Aorta (tissue), 5 donors: ENCODE measurements at regions not wholly inside any gene's neighbourhood (a gene's known extent, or its start where the extent isn't known, plus 50 kb on each side); places are given as distances from the start of the nearest gene placed in this dataset.
A peak's percentile ranks its signal among the peaks of the same experiment; 100 is the strongest.
"Not testable (repeated sequence)": the region's sequence is repeated elsewhere in the genome, so short reads cannot be mapped to it uniquely, and the experiment has no call there.

Experiments
- ATAC-seq: fragments of 200-7000 bp; cut with Tn5 transposase; one replicate; pipeline ENCODE4 v1.9.1; 2022; ENCODE audit warnings: moderate library complexity; ENCODE audit not compliant: low FRiP score
- DNase-seq, 2 donors: peaks; one replicate each; pipeline ENCODE4 v3.0.0-alpha.2; 2020
- H3K27ac ChIP-seq, 2 donors: one replicate each; pipeline ENCODE4 v1.5.1; 2013; ENCODE audit warnings: low read length in 2 of 2, mild to moderate bottlenecking in 2 of 2, moderate library complexity in 2 of 2, control low read depth in 1 of 2, inconsistent platforms in 1 of 2, low read depth in 1 of 2
- H3K27me3 ChIP-seq, 2 donors: one replicate each; pipeline ENCODE4 v1.6.1; 2013; ENCODE audit warnings: control low read depth in 1 of 2, low read length in 1 of 2, mild to moderate bottlenecking in 1 of 2, moderate library complexity in 1 of 2; ENCODE audit not compliant: insufficient read depth in 2 of 2, control insufficient read depth in 1 of 2
- H3K36me3 ChIP-seq, 2 donors: one replicate each; pipeline ENCODE4 v1.6.1; 2013; ENCODE audit warnings: control low read depth in 1 of 2, low read length in 1 of 2, mild to moderate bottlenecking in 1 of 2; ENCODE audit not compliant: insufficient read depth in 2 of 2, control insufficient read depth in 1 of 2
- H3K4me1 ChIP-seq, 2 donors: one replicate each; pipeline ENCODE4 v1.6.1; 2013; ENCODE audit warnings: low read length in 2 of 2, control low read depth in 1 of 2, mild to moderate bottlenecking in 1 of 2, moderate library complexity in 1 of 2; ENCODE audit not compliant: insufficient read depth in 2 of 2, control insufficient read depth in 1 of 2
- H3K4me3 ChIP-seq, 2 donors: one replicate each; pipeline ENCODE4 v1.5.1; 2013; ENCODE audit warnings: low read length in 2 of 2, control low read depth in 1 of 2, mild to moderate bottlenecking in 1 of 2
- H3K9me3 ChIP-seq: one replicate; pipeline ENCODE4 v1.6.1; 2013; ENCODE audit warnings: mild to moderate bottlenecking, low read length; ENCODE audit not compliant: control insufficient read depth
- WGBS, 2 donors: extraction: QIAGEN DNeasy Blood & Tissue Kit; methylation state at CpG; one replicate each; pipeline ENCODE4 v1.1.7; 2013; 5-methylcytosine and 5-hydroxymethylcytosine counted together
- intact Hi-C, 2 donors: fragments of 100-400 bp; cut with DNase I; formaldehyde crosslinking; loops; one replicate each; pipeline versions ENCODE4 v1.14.2 to v1.15.0; 2022
- donor health status: healthy with polysubstance abuse.
- donor health status: Bipolar disorder and iron deficiency.
- donor health status: DM: no; HTN: no; CAD: no.
- donor health status: DM: no; HTN: no; CAD: no.
- donor health status: DM: yes; HTN: yes; CAD: no.

- ATAC-seq (no peak), DNase-seq (no peak)
- Histone ChIP-seq H3K4me3 (peak overlapping the region; percentile 67 to 93), H3K4me1 (no peaks in the 10 kb centered on the region), H3K27me3 (no peaks in the 10 kb centered on the region), H3K36me3 (no peaks in the 10 kb centered on the region), H3K9me3 (no peaks in the 10 kb centered on the region), H3K27ac (peak overlapping the region in 1 of 2 donors; percentile 91)
- WGBS, 2 donors = 49% methylated on average over 13 of the region's 13 CpGs
- intact Hi-C loops = loop anchor here in 1 of 2 donors (5.0 kb wide), 2 partner anchors 72 to 122 kb away; partner anchors contain the start of gene GOSR1
These were observed 122.3 kb downstream of the GOSR1 start for GRCh38 chr17:30599428-30600059.

GRCh38 chr17:30597776-30598288, 120.6 kb downstream of the GOSR1 start:
- no peak for DNase-seq
- 85 to 86% methylated on average over 4 of the region's 4 CpGs for WGBS, 2 donors
- intact Hi-C loops = no loop called here
- no peaks in the 10 kb centered on the region for H3K9me3 ChIP-seq
- ATAC-seq = no peak
- no peak overlapping the region for H3K4me3 ChIP-seq
- no peaks in the 10 kb centered on the region for H3K27me3 ChIP-seq
- no peak overlapping the region for H3K27ac ChIP-seq
- H3K4me1 ChIP-seq = no peaks in the 10 kb centered on the region
- H3K36me3 ChIP-seq = no peaks in the 10 kb centered on the region

DNA sequence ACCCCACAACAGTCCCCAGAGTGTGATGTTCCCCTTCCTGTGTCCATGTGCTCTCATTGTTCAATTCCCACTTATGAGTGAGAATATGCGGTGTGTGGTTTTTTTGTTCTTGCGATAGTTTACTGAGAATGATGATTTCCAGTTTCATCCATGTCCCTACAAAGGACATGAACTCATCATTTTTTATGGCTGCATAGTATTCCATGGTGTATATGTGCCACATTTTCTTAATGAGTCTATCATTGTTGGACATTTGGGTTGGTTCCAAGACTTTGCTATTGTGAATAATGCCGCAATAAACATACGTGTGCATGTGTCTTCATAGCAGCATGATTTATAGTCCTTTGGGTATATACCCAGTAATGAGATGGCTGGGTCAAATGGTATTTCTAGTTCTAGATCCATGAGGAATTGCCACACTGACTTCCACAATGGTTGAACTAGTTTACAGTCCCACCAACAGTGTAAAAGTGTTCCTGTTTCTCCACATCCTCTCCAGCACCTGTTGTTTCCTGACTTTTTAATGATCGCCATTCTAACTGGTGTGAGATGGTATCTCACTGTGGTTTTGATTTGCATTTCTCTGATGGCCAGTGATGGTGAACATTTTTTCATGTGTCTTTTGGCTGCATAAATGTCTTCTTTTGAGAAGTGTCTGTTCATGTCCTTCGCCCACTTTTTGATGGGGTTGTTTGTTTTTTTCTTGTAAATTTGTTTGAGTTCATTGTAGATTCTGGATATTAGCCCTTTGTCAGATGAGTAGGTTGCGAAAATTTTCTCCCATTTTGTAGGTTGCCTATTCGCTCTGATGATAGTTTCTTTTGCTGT, 120.0 kb downstream of the GOSR1 start:
- DNase-seq, ATAC-seq, H3K4me3 ChIP-seq, H3K9me3 ChIP-seq, H3K4me1 ChIP-seq, H3K27me3 ChIP-seq, H3K27ac ChIP-seq, intact Hi-C loops, H3K36me3 ChIP-seq: not testable (repeated sequence)
- WGBS, 2 donors = 96 to 97% methylated on average over 6 of the region's 8 CpGs

GRCh38 chr17:30594953-30595371, 117.8 kb downstream of the GOSR1 start:
- WGBS, 2 donors = 86 to 88% methylated on average over 10 of the region's 10 CpGs

GRCh38 chr17:30594223-30594952, 117.2 kb downstream of the GOSR1 start:
- WGBS, 2 donors = 85 to 86% methylated on average over 18 of the region's 18 CpGs
- intact Hi-C loops = no loop called here
- H3K27me3 ChIP-seq = no peaks in the 10 kb centered on the region
- no peak for DNase-seq
- H3K9me3 ChIP-seq = no peaks in the 10 kb centered on the region
- no peak overlapping the region for H3K4me3 ChIP-seq
- no peaks in the 10 kb centered on the region for H3K4me1 ChIP-seq
- no peak overlapping the region for H3K27ac ChIP-seq
- no peak for ATAC-seq
- H3K36me3 ChIP-seq = no peaks in the 10 kb centered on the region

More at GRCh38 chr17:30594953-30595371, 117.8 kb downstream of the GOSR1 start:
- H3K27ac ChIP-seq, DNase-seq, H3K36me3 ChIP-seq, H3K4me3 ChIP-seq, H3K4me1 ChIP-seq, ATAC-seq, H3K9me3 ChIP-seq, intact Hi-C loops, H3K27me3 ChIP-seq: not testable (repeated sequence)

DNA sequence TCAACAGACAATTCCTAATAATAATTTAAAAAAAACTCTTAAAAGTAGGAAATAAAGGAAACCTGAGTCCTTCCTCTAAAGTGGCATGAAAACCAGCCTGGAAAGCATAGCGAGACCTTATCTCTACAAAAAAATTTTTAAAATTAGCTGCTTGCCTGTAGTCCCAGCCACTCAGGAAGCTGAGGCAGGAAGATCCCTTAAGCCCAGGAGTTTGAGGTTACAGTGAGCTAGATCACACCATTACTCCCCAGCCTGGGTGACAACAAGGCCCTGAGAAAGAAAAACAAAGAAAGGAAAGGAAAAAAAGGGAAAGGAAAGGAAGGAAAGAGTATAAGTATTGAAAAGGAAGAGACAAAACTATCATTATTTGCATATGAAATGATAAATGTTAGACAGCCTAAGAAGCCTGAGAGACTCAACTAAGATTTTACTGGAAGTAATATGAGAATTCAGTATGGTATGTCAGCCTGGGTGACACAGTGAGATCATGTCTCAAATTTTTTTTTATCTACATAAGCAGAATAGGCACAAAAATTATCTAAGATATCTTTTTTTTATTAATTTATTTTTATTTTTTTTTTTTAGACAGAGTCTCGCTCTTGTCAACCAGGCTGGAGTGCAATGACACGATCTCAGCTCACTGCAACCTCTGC, 113.0 kb downstream of the GOSR1 start:
- Histone ChIP-seq H3K9me3 (no peaks in the 10 kb centered on the region), H3K27ac (no peak overlapping the region), H3K4me3 (no peak overlapping the region), H3K36me3 (no peaks in the 10 kb centered on the region), H3K4me1 (no peaks in the 10 kb centered on the region), H3K27me3 (no peaks in the 10 kb centered on the region)
- ATAC-seq (no peak), DNase-seq (no peak)
- intact Hi-C loops = no loop called here
- WGBS, 2 donors = 30 to 46% methylated on average over 3 of the region's 3 CpGs

GRCh38 chr17:30589431-30589830, 112.2 kb downstream of the GOSR1 start:
- DNase-seq (no peak), ATAC-seq (no peak)
- 100% methylated on average over 1 of the region's 1 CpG for WGBS, 2 donors
- H3K27me3 ChIP-seq = no peaks in the 10 kb centered on the region
- H3K4me1 ChIP-seq = no peaks in the 10 kb centered on the region
- no peak overlapping the region for H3K4me3 ChIP-seq
- H3K9me3 ChIP-seq = no peaks in the 10 kb centered on the region
- H3K36me3 ChIP-seq = no peaks in the 10 kb centered on the region
- no peak overlapping the region for H3K27ac ChIP-seq
- intact Hi-C loops = loop anchor here in 1 of 2 donors (10.0 kb wide), 1 partner anchor 65 kb away; no protein-coding TSS in a partner anchor

GRCh38 chr17:30588798-30589247, 111.6 kb downstream of the GOSR1 start:
- H3K36me3 ChIP-seq = no peaks in the 10 kb centered on the region
- no peaks in the 10 kb centered on the region for H3K4me1 ChIP-seq
- intact Hi-C loops = loop anchor here in 1 of 2 donors (10.0 kb wide), 1 partner anchor 64 kb away; no protein-coding TSS in a partner anchor
- 93% methylated on average over 7 of the region's 7 CpGs for WGBS, 2 donors
- DNase-seq (no peak), ATAC-seq (no peak)
- H3K9me3 ChIP-seq = no peaks in the 10 kb centered on the region
- H3K4me3 ChIP-seq = no peak overlapping the region
- H3K27me3 ChIP-seq = no peaks in the 10 kb centered on the region
- H3K27ac ChIP-seq = no peak overlapping the region
